Heart left ventricle (tissue), 16 donors: ENCODE measurements at regions not wholly inside any gene's neighbourhood (a gene's known extent, or its start where the extent isn't known, plus 50 kb on each side); places are given as distances from the start of the nearest gene placed in this dataset.

Experiments used
- ATAC-seq, 4 donors: fragments of 200-7000 bp; cut with Tn5 transposase; one replicate each; pipeline ENCODE4 v1.9.1; 2020 to 2022; ENCODE audit warnings: moderate library complexity in 4 of 4, mild to moderate bottlenecking in 3 of 4, moderate number of reproducible peaks in 1 of 4
- DNase-seq, 5 donors: peaks; one replicate each; pipeline ENCODE4 v3.0.0-alpha.2; 2020
- H3K27ac ChIP-seq, 12 donors: fragments of 200-600 bp; sonication (generic) in 4 of 12; one replicate each; pipeline versions ENCODE4 v1.5.0 to v1.8.0; 2016 to 2022; ENCODE audit warnings: mild to moderate bottlenecking in 2 of 12
- H3K27me3 ChIP-seq, 9 donors: fragments of 200-600 bp; sonication (generic) in 2 of 9; one replicate each; pipeline versions ENCODE4 v1.5.1 to v1.8.0; 2016 to 2022; ENCODE audit warnings: mild to moderate bottlenecking in 3 of 9
- H3K36me3 ChIP-seq, 9 donors: fragments of 200-600 bp; sonication (generic) in 2 of 9; one replicate each; pipeline versions ENCODE4 v1.5.0 to v1.8.0; 2018 to 2022; ENCODE audit warnings: mild to moderate bottlenecking in 2 of 9
- H3K4me1 ChIP-seq, 12 donors: fragments of 200-600 bp; sonication (generic) in 4 of 12; one replicate each; pipeline versions ENCODE4 v1.5.0 to v1.8.0; 2016 to 2022; ENCODE audit warnings: mild to moderate bottlenecking in 3 of 12
- H3K4me3 ChIP-seq, 12 donors: fragments of 200-600 bp; sonication (generic) in 4 of 12; one replicate each; pipeline versions ENCODE4 v1.5.0 to v1.8.0; 2017 to 2022; ENCODE audit warnings: mild to moderate bottlenecking in 9 of 12, moderate library complexity in 4 of 12
- H3K9me3 ChIP-seq, 12 donors: fragments of 200-600 bp; sonication (generic) in 4 of 12; one replicate each; pipeline versions ENCODE4 v1.5.0 to v1.8.0; 2016 to 2022; ENCODE audit warnings: mild to moderate bottlenecking in 1 of 12
- POLR2A ChIP-seq, 2 donors: fragments of 450-650 bp; IDR thresholded peaks; one replicate each; pipeline ENCODE4 v1.6.1; 2017; ENCODE audit warnings: antibody characterized with exemption in 2 of 2, mild to moderate bottlenecking in 2 of 2, moderate library complexity in 2 of 2
- WGBS, 4 donors: extraction: QIAGEN DNeasy Blood & Tissue Kit in 2 of 4; methylation state at CpG; one replicate each; pipeline versions ENCODE4 v1.1.5 to v1.1.7; 2013 to 2018; 5-methylcytosine and 5-hydroxymethylcytosine counted together
- intact Hi-C, 10 donors: fragments of 100-400 bp; cut with DNase I; formaldehyde crosslinking; loops; one replicate each; pipeline versions ENCODE4 v1.11.1 to v1.14.2; 2022
- TF ChIP-seq, protein P1 (sequence below), 12 donors: fragments of 200-600 bp; sonication (generic) in 4 of 12; IDR thresholded peaks; one replicate each; pipeline versions ENCODE4 v1.5.0 to v1.8.0; 2018 to 2022; ENCODE audit warnings: antibody characterized with exemption in 12 of 12, mild to moderate bottlenecking in 5 of 12
- donor health status: ischemic (EF 13 %, LVEDD 7.1; RV severe dilation, severe dysfunction).
- donor health status: healthy with polysubstance abuse.
- donor health status: DM: no; HTN: yes; CAD: no.
- donor health status: DM: no; HTN: no; CAD: no.
- donor health status: ischemic (EF 25% LVEDD 6.9; RV normal size, moderate dysfunction).
- donor health status: ischemic (EF 25% LVEDD 5.7; RV mildly dilated, moderate dysfunction).
- donor health status: healthy.
- donor health status: DM: yes; HTN: yes; CAD: no.
- donor health status: ischemic (EF 35%, LVEDD 5.7; RV mildly dilated, moderate dysfunction).
- donor health status: nonischemic (EF 11% LVEDD 7.7; RV severe dilation, severe dysfunction).
- donor health status: DM: yes; HTN: yes; CAD: no.
- donor health status: PGD.
- donor health status: ischemic (EF 29% LVEDD 5.4; RV normal size, mild dysfunction).
- donor health status: nonischemic (EF 23%, LVEDD 6.1; RV moderate dilation, normal function).

DNA sequence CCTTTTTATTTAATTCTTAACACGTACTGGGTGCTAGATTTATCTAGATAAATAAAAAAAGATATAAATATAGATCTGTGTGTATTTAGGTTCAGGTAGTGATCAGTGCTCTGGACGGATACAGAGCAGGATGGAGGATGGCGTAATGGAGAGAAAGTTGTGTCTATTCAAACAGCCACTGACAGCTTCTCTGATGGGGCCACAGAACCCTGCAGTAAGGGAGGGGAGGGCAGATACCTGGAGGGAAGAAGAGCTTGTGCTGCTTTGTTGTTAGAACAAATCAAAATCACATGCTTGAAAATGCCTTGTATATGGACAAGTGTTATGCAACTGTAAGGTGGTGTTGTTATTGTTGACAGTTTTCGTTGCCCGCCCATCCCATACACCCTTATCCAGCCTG is 170.2 kb downstream of the UTP18 start:
- 88 to 89% (median 88%) methylated on average over 5 of the region's 5 CpGs for WGBS, 4 donors
- ATAC-seq: no peak

DNA sequence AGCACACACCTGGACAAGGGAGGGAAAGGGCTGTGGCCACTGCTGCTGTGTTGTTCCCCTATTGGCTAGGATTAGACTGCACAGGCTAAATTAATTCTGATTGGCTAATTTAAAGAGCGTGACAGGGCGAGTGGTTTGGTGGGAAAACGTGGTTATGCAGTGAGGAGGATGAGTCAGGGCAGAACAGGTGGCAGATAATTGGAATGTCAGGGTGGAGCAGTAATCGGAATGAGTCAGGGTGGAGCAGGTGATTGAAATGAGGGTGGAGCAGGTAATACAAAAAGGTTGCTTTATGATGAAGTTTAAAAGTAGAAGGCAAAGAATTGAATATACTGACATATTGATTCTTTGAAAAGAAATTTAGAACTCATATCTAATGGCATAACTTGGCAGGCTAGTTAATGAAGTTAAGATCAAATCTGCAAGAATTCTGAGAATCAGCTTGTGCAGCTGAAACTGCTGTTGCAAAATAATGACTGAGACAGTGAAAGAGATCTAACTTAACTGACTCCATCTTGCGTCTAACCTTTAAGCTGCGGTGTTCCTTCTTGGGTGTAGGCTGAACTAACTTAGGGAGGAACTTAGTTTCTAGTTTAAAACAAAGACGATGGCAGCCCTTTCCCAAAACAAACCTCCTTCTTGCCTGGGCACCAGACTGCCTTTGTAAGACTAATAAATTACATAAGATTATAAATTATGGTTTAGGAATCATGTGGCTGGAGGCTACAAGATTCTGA is 174.3 kb downstream of the UTP18 start:
- Histone ChIP-seq H3K4me3 (no peak overlapping the region), H3K27ac (no peak overlapping the region), H3K9me3 (peaks cover 0 to 3% (median 0%) of the 10 kb centered on the region in 12 donors), H3K36me3 (no peaks in the 10 kb centered on the region), H3K4me1 (peaks cover 0 to 10% (median 0%) of the 10 kb centered on the region in 12 donors), H3K27me3 (peaks cover 0 to 2% (median 0%) of the 10 kb centered on the region in 9 donors)
- intact Hi-C loops: no loop called here
- DNase-seq (no peak), ATAC-seq (no peak)
- no peak for TF ChIP-seq POLR2A (IDR thresholded peaks at IDR 0.05)
- TF ChIP-seq, protein P1, sequence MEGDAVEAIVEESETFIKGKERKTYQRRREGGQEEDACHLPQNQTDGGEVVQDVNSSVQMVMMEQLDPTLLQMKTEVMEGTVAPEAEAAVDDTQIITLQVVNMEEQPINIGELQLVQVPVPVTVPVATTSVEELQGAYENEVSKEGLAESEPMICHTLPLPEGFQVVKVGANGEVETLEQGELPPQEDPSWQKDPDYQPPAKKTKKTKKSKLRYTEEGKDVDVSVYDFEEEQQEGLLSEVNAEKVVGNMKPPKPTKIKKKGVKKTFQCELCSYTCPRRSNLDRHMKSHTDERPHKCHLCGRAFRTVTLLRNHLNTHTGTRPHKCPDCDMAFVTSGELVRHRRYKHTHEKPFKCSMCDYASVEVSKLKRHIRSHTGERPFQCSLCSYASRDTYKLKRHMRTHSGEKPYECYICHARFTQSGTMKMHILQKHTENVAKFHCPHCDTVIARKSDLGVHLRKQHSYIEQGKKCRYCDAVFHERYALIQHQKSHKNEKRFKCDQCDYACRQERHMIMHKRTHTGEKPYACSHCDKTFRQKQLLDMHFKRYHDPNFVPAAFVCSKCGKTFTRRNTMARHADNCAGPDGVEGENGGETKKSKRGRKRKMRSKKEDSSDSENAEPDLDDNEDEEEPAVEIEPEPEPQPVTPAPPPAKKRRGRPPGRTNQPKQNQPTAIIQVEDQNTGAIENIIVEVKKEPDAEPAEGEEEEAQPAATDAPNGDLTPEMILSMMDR (IDR thresholded peaks at IDR 0.05): no peak
- 76 to 85% (median 83%) methylated on average over 7 of the region's 7 CpGs for WGBS, 4 donors

More for the DNA sequence above, 170.2 kb downstream of the UTP18 start:
- no peaks in the 10 kb centered on the region for H3K36me3 ChIP-seq
- no peaks in the 10 kb centered on the region for H3K27me3 ChIP-seq
- DNase-seq: no peak
- no peak overlapping the region for H3K4me3 ChIP-seq
- intact Hi-C loops: no loop called here
- no peak for TF ChIP-seq POLR2A (IDR thresholded peaks at IDR 0.05)
- TF ChIP-seq, protein P1 (IDR thresholded peaks at IDR 0.05): no peak
- H3K4me1 ChIP-seq: peaks cover 0 to 11% (median 0%) of the 10 kb centered on the region in 12 donors
- no peak overlapping the region for H3K27ac ChIP-seq
- H3K9me3 ChIP-seq: no peaks in the 10 kb centered on the region

DNA sequence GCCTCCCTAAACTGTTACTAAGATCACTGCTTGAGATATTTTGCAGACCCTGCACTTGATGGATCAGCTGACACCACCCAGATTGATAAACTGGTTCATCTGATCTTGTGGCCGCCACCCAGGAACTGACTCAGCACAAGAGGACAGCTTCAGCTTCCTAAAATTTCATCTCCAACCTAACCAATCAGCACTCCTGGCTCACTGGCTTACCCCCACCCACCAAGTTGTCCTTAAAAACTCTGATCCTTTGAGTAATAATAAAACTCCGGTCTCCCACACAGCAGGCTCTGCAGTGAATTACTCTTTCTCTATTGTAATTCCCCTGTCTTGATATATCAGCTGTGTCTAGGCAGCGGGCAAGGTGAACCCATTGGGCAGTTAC is 174.8 kb downstream of the UTP18 start:
- Histone ChIP-seq H3K27me3 (peaks cover 0 to 2% (median 0%) of the 10 kb centered on the region in 9 donors), H3K4me1 (peaks cover 0 to 14% (median 0%) of the 10 kb centered on the region in 12 donors), H3K4me3 (no peak overlapping the region), H3K9me3 (peaks cover 0 to 5% (median 0%) of the 10 kb centered on the region in 12 donors), H3K27ac (no peak overlapping the region), H3K36me3 (no peaks in the 10 kb centered on the region)
- ATAC-seq (no peak), DNase-seq (no peak)
- TF ChIP-seq, protein P1 (IDR thresholded peaks at IDR 0.05): no peak
- no peak for TF ChIP-seq POLR2A (IDR thresholded peaks at IDR 0.05)
- WGBS, 4 donors: 68 to 75% (median 71%) methylated on average over 3 of the region's 3 CpGs
- intact Hi-C loops: no loop called here

DNA sequence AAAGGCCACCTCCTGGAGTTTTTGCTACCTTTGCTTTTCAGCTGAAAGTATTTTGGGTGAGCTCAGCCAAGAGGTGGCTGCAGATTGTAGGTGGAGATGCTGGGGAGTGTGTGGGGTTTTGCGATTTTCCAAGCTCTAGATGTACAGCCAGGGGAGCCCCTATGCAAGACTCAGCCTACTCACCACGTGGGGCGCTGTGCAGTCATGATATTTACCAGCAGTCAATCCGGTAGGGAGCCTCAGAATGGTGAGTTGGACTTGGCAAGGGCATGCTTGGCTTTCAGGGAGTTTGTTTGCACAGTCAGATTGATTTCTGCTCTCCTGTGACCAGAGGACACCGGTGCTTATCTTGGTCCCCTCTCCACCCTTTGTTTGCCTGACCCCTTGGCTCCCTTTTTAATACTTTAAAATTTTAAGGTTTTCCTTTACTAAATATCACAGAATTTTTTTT is 175.3 kb downstream of the UTP18 start:
- Histone ChIP-seq H3K9me3 (peaks cover 0 to 6% (median 0%) of the 10 kb centered on the region in 12 donors), H3K27me3 (peaks cover 0 to 2% (median 0%) of the 10 kb centered on the region in 9 donors), H3K4me3 (no peak overlapping the region), H3K36me3 (no peaks in the 10 kb centered on the region), H3K27ac (no peak overlapping the region), H3K4me1 (peaks cover 0 to 15% (median 0%) of the 10 kb centered on the region in 12 donors)
- ATAC-seq (peak in 2 of 4 donors; percentile 45 to 49), DNase-seq (no peak)
- TF ChIP-seq, protein P1 (IDR thresholded peaks at IDR 0.05): peak in 5 of 12 donors; percentile 19 to 40 (median 30)
- TF ChIP-seq POLR2A (IDR thresholded peaks at IDR 0.05): no peak
- WGBS, 4 donors: 12 to 23% (median 20%) methylated on average over 5 of the region's 5 CpGs
- intact Hi-C loops: no loop called here
